C4-2B (cell line): ENCODE measurements at regions not wholly inside any gene's neighbourhood (a gene's known extent, or its start where the extent isn't known, plus 50 kb on each side); places are given as distances from the start of the nearest gene placed in this dataset.
"Not testable (repeated sequence)": the region's sequence is repeated elsewhere in the genome, so short reads cannot be mapped to it uniquely, and the experiment has no call there.

Experiments used
- H3K27ac ChIP-seq: fragments of 450-650 bp; 2 replicates; pipeline ENCODE4 v1.5.1; 2017
- ZFX ChIP-seq: fragments of 450-650 bp; IDR thresholded peaks from 2 replicates; pipeline ENCODE4 v1.6.1; 2017
- TF ChIP-seq, protein P1 (sequence below): fragments of 450-650 bp; conservative IDR thresholded peaks from 2 replicates; pipeline ENCODE4 v1.5.1; 2017; ENCODE audit warnings: mild to moderate bottlenecking

GRCh38 chr3:72081471-72082185, 296.7 kb upstream of the PROK2 start:
- H3K27ac ChIP-seq, result no peak overlapping the region
- TF ChIP-seq ZFX, result no peak
- TF ChIP-seq, protein P1, sequence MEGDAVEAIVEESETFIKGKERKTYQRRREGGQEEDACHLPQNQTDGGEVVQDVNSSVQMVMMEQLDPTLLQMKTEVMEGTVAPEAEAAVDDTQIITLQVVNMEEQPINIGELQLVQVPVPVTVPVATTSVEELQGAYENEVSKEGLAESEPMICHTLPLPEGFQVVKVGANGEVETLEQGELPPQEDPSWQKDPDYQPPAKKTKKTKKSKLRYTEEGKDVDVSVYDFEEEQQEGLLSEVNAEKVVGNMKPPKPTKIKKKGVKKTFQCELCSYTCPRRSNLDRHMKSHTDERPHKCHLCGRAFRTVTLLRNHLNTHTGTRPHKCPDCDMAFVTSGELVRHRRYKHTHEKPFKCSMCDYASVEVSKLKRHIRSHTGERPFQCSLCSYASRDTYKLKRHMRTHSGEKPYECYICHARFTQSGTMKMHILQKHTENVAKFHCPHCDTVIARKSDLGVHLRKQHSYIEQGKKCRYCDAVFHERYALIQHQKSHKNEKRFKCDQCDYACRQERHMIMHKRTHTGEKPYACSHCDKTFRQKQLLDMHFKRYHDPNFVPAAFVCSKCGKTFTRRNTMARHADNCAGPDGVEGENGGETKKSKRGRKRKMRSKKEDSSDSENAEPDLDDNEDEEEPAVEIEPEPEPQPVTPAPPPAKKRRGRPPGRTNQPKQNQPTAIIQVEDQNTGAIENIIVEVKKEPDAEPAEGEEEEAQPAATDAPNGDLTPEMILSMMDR, result no peak

- H3K27ac ChIP-seq, result no peak overlapping the region
- TF ChIP-seq, protein P1, result no peak
- no peak for TF ChIP-seq ZFX
Observed at GRCh38 chr3:72080800-72081199, 295.9 kb upstream of the PROK2 start.

- TF ChIP-seq ZFX, result no peak
- TF ChIP-seq, protein P1, result no peak
- no peak overlapping the region for H3K27ac ChIP-seq
Observed at GRCh38 chr3:72080095-72080494, 295.1 kb upstream of the PROK2 start.

DNA sequence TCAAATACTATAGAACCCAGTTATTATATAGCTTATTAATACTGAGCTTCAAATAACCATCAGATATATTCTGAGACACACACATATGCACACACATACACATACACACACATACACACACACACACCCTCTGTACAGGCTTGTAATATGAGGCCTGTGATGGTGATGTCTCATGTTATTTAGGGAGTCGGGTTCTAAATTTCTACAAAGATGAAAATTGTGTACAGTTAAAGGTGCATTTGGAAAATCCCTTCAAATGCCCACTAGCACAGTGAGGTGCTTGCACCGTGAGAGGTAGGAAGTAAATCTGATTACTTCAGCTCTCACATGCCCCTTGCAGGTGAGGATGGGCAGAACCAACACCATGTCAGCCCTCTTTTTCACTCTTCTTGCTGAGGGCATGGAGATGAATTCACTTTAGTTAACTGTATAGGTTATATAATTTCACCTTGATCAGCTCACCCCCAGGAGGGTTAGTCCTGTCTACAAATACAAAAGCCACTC, 294.5 kb upstream of the PROK2 start:
- no peak overlapping the region for H3K27ac ChIP-seq

GRCh38 chr3:72078676-72079368, 293.9 kb upstream of the PROK2 start:
- H3K27ac ChIP-seq, result no peak overlapping the region
- TF ChIP-seq ZFX, result no peak
- TF ChIP-seq, protein P1, result no peak

More for the DNA sequence above, 294.5 kb upstream of the PROK2 start:
- TF ChIP-seq, protein P1, result no peak
- no peak for TF ChIP-seq ZFX

DNA sequence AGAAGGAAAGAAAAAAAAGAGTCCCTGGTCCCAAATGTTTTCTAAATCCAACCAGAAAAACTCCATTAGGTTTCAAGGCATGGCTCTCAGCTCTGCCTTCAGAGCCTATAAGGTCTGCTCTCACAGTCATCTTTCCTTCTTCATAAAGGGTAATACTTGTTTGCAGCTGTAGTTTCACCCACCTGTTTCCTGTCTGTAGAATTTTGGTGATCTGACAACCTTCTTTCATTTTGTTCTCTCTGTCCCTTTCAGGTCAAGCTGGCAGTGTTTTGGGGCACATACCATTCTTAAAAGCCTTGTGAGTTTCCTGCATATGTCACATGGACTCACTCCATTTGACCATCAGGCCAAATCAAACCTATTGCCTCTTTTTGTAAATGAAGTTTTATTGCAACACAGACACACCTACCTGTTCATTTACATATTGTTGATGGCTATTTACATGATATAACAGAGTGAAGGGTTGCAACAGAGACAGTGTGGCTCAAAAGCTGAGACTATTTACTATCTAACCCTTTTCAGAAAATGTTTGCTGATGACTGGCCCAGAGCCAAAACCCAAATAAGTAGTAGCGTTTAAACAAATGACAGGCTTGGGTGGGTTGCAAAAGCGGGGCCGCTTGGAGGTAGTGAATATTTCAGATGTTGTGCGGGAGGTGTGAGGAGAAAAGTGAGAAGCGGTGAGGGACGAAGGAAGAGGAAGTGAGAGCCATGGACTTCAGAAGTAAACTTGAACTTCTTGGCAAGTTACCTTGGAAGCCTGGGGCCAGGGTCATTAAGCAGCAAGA, 292.7 kb upstream of the PROK2 start:
- TF ChIP-seq ZFX, result no peak
- TF ChIP-seq, protein P1, result no peak
- no peak overlapping the region for H3K27ac ChIP-seq

DNA sequence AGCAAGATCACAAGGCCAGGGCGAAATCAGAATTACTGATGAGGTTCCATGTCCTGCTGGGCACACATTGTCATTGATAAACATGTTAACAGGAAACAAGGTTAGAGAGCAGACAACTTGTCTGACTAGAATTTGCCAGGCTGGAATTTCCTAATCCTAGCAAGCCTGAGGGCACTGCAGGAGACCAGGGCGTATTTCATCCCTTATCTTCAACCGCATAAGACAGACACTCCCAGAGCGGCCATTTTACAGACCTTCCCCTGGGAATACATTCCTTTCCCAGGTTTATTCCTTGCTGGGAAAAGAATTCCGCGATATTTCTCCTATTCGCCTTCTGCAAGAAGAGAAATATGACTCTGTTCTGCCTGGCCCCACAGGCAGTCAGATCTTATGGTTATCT, 290.9 kb upstream of the PROK2 start:
- not testable (repeated sequence) for H3K27ac ChIP-seq
